NCI-H524 (cell line): ENCODE measurements at regions not wholly inside any gene's neighbourhood (a gene's known extent, or its start where the extent isn't known, plus 50 kb on each side); places are given as distances from the start of the nearest gene placed in this dataset.
"Not testable (repeated sequence)": the region's sequence is repeated elsewhere in the genome, so short reads cannot be mapped to it uniquely, and the experiment has no call there.

Experiments
- DNase-seq, 2 experiments: peaks; one replicate each; lab custom pipeline; 2025; lab: John Stamatoyannopoulos, UW

DNA sequence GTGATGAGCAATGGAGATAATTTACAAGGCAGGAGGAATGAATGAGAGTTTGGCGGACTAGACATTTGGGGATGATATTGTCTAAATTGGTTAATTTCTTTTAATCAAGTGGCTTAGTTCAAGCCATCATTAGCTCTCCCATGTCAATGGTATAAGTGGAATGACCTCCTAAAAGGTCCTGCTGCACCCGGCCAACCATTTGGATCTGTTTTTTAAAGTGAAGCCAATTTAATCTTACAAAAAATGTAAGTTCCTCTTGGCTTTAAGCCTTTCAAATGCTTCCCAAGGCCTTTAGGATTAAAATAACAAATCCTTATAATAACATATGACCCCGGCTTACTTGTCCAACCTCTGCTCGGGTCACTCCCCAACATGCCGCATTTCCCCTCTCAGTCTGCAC, 484.4 kb upstream of the ADAMTS9 start:
- DNase-seq = no peak

DNA sequence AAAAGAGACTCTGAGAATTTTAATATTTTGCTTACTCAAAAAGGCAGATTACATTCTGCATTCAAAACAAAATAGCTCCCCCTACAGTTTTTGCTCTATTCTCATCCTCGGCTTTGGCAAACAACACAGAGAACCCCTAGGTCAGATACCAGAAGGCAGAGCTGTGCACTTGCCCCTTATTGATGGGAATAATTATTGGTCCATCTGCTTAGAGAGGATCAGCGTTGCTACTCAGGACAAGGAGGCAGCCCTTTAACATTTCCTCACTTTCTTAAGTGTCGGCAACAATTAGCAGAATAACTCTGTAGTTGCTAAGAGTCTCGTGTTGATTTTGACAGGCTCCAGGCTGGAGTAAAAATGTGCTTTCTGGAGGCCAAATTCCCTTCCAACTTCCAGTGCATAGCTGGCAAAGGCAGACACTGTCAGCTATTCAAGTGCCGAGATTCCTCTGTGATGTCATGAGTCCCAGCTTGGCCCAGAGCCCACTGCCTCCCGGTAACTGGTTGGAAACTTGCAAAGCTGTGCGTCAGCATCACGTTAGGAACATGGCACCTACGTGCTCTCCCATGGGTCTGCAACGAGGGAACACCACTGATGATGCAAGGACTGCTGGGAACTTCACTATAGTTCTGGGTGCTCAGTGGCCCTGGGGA, 482.7 kb upstream of the ADAMTS9 start:
- peak; percentile 73 to 88 for DNase-seq

GRCh38 chr3:65169961-65170360, 482.2 kb upstream of the ADAMTS9 start:
- DNase-seq = no peak

GRCh38 chr3:65168547-65168946, 480.7 kb upstream of the ADAMTS9 start:
- no peak for DNase-seq

DNA sequence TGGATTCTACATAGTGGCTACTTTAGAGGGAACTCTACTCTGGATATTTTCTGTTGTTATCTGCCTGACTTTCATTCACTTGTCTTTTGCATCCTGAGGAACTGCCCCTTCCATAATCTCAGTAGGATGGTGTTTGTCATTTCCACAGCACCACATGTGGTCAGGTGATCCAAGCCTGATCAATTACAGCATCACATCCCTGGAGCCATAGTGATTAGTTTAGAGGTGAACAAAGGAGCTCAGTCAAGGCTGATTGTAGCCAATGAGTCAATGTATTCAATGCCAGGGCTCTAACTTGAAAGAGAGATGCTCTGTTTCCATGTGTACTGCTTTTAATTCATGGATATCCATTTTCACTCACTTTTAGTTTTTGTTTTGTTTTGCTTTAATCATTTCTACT, 478.7 kb upstream of the ADAMTS9 start:
- no peak for DNase-seq

GRCh38 chr3:65158023-65158422, 470.2 kb upstream of the ADAMTS9 start:
- DNase-seq = no peak

- peak; percentile 73 to 88 for DNase-seq
Observed at GRCh38 chr3:65153850-65154512, 466.2 kb upstream of the ADAMTS9 start.

DNA sequence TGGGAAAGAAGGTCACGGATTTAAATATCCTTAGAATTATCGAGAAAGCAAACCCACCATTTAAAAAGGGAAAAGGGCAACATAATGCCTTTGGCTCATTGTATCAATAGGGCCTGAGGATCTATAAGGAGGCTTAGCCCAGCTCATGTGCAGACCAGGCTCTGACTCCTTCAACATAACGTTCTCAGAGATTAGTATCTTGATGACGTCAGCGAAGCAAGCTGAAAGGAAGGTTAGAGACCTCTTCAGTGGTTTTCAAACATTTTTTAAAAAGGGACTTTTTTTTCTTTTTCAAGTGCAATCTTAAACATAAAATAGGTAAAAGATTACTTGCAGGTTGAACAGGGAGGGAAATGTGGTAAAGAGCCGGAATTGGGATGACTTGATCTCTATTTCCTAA, 463.9 kb upstream of the ADAMTS9 start:
- no peak for DNase-seq

DNA sequence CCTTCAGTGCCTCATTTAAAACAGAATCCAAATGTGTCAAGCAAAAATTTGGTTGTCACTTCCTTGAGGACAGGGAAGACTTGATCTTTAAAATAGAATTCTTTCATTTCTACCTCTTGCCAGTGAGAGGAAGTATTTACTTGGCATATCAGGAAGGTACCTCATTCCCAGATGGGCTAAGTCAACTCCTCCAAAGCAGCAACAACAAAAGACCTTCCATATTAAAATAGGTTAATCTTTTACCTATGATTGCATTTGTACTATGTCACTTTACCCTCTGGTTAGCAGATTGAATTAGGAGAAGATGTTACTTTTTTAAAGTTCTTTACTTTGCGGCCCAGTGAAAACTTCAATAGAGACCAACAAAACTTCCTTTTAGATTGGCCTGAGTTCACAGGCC, 462.1 kb upstream of the ADAMTS9 start:
- no peak for DNase-seq

- no peak for DNase-seq
Observed at GRCh38 chr3:65148687-65149086, 460.9 kb upstream of the ADAMTS9 start.

- DNase-seq = no peak
Observed at GRCh38 chr3:65146179-65146578, 458.4 kb upstream of the ADAMTS9 start.

GRCh38 chr3:65145680-65146079, 457.9 kb upstream of the ADAMTS9 start:
- no peak for DNase-seq

DNA sequence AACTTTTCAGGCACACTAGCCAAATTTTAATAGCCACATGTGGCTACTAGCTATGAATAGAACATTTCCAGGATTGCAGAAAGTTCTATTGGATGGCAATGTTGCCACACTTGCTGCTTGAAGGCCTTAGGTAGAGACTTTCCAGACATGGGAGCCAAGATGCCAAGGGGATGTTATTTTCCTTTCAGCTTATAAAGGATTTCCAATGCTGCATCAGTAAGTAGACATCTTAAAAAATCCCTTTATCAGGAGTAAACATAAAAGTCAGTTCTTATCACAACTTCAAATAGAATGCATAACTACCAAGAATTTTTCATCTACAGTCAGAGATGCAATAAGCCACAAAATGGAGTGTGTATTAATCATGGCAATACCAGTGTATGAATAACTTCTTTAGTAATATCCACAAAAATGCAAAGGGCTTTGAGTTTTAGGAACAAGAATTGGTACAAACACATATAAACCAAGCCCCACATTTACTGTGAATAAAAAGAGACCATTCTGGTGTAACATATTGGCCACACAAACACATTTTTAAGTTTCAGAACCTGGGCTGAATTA, 457.1 kb upstream of the ADAMTS9 start:
- DNase-seq = no peak

DNA sequence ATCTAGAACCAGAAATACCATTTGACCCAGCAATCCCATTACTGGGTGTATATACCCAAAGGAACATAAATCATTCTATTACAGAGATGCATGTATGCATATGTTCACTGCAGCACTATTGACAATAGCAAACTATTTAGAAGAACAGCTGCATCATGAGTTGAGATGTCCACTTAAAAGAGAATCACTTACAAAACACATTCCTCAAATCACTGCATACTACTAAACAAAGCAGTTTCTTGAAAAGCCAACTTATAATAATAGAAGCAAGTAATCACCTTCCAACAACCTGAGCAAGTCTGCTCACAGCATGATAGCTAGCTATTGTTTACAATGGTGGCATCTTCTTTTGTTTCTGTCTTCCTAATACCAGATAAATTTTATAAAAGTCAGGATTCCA, 454.7 kb upstream of the ADAMTS9 start:
- DNase-seq = no peak

- DNase-seq = no peak
Observed at GRCh38 chr3:65138556-65138955, 450.8 kb upstream of the ADAMTS9 start.

DNA sequence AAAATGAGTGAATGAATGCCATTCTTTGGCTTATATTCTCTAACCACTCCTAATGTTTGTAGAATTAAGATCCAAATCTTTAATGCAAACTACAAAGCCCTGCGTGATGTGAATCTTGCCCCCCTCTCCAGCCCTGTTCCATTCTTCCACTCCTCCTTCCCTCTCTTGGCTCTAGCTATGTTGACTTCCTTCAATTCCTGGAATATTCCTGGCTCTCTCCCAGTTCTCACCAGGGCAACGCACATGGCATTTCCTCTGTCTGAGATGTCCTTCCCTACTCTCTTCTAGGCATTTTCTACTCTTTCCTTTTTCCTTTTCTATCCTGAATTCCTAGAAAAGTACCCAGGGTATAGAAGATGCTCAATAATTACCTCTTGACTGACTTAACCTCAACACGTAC, 446.0 kb upstream of the ADAMTS9 start:
- not testable (repeated sequence) for DNase-seq

- DNase-seq = no peak
Observed at GRCh38 chr3:65130782-65131181, 443.0 kb upstream of the ADAMTS9 start.

DNA sequence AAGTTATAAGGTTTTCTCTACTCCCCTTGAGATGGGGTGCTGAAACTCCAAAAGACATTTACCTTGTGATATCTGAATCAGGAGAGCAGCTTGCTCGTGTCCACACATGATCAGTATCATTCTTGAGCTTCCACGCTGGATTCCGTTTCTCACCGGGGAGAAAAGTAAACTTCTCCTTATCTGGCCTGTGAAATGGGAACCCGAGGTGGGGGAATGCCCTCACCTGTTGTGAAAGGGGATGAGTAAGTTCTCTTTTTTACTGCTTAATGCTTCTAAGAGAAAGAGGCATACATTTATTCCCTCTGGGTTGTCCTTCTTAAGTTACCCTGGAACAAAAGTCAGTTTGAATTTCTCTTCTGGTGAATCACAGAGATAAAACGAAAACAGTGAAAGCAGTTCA, 440.5 kb upstream of the ADAMTS9 start:
- DNase-seq = no peak

DNA sequence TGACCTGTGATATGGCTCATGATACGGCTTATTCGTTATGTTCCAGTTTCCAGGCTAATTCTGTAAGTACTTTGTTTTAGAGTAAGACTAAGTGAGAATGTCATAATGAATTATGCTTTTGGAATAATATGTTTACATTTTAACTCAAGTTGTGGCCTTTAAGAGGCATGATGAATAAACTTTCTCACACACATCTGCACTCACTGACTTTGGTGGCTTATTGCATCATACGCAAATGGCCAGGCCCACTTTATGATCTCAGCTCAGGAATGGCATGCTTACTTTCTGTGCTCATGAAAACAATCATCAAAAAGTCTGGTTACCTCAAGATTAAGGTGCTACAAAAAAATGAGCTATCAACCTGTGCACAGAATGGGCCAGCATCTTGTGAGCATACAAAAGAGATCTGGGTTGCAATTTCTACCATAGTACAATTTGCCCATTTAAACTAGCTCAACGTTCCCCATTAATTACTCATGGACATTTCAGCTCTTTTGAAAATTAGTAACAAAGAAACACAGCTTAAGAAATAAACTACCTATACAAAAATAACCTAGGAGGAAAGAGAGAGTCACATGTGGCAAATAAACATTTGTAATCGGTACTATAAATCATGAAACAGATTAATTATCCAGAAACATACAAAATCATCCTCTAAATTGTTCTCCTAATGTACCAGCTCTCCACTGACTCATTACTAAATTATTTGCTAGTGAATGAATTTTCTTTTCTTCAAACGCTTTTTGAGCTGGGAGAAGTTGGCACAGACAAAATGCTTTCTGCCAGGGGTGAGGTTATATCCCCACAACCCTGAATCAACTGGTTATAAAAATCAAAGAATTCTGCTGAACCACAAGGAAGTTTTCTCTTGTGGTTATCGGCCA, 439.0 kb upstream of the ADAMTS9 start:
- DNase-seq = no peak

- not testable (repeated sequence) for DNase-seq
Observed at GRCh38 chr3:65120156-65120555, 432.4 kb upstream of the ADAMTS9 start.

DNA sequence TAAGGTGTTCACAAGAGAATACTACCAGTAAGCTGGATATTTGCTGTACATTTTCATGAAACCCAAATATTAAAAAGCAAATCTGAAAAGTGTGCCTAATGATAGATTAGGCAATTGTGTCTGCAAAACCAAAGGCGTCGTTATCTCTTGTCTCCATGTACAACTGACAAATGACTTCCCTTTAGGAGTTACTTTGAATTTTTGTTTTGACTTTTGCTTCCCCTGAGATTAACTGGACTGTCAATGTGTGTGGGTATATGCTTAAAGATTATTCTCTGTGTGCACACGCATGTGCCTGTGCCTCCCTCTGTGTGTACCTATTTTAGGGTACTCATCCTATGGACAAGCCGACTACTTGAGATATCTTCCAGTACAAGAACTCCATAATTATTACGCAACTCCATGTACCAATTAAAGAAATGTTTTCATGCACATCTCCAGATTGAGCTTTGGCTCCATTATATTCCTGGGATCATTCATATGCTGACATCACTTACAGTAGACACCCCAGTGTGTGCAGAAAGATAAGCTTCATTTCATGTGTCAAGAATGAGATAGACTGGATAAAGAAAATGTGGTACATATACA, 431.2 kb upstream of the ADAMTS9 start:
- DNase-seq = no peak

- DNase-seq = no peak
Observed at GRCh38 chr3:65114041-65114440, 426.2 kb upstream of the ADAMTS9 start.
